ENCODE measurements at regions not wholly inside any gene's neighbourhood (a gene's known extent, or its start where the extent isn't known, plus 50 kb on each side); places are given as distances from the start of the nearest gene placed in this dataset.

DNA sequence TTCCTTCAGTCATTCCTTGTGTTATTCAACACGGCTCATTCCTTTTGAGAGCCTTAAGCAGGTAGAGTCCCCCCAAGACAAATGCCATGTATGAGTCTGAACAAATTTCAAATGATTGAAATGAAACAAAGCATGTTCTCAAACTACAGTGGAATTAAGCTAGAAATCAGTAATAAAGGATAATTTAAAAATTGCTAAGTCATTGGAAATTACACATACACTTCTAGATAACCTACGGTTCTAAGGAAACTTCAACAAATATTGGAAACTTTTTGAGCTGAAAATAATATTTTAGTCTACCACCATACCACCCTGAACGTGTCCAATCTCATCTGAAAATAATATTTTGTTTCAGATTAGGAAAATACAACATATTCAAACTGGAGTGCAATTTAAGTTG lies 71.8 kb upstream of the UGP2 start:
- TF ChIP-seq, protein P1, sequence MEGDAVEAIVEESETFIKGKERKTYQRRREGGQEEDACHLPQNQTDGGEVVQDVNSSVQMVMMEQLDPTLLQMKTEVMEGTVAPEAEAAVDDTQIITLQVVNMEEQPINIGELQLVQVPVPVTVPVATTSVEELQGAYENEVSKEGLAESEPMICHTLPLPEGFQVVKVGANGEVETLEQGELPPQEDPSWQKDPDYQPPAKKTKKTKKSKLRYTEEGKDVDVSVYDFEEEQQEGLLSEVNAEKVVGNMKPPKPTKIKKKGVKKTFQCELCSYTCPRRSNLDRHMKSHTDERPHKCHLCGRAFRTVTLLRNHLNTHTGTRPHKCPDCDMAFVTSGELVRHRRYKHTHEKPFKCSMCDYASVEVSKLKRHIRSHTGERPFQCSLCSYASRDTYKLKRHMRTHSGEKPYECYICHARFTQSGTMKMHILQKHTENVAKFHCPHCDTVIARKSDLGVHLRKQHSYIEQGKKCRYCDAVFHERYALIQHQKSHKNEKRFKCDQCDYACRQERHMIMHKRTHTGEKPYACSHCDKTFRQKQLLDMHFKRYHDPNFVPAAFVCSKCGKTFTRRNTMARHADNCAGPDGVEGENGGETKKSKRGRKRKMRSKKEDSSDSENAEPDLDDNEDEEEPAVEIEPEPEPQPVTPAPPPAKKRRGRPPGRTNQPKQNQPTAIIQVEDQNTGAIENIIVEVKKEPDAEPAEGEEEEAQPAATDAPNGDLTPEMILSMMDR (IDR thresholded peaks at IDR 0.05), result no peak
- TF ChIP-seq POLR2A (IDR thresholded peaks at IDR 0.05), result no peak

All from uterus (tissue), 2 donors.